CD4-positive, alpha-beta T cell treated with Interleukin-15 for 1 hour (primary cell): ENCODE measurements at regions not wholly inside any gene's neighbourhood (a gene's known extent, or its start where the extent isn't known, plus 50 kb on each side); places are given as distances from the start of the nearest gene placed in this dataset.

Experiments used
- DNase-seq: peaks from one replicate; pipeline ENCODE4 v3.0.0-alpha.2; 2020

DNA sequence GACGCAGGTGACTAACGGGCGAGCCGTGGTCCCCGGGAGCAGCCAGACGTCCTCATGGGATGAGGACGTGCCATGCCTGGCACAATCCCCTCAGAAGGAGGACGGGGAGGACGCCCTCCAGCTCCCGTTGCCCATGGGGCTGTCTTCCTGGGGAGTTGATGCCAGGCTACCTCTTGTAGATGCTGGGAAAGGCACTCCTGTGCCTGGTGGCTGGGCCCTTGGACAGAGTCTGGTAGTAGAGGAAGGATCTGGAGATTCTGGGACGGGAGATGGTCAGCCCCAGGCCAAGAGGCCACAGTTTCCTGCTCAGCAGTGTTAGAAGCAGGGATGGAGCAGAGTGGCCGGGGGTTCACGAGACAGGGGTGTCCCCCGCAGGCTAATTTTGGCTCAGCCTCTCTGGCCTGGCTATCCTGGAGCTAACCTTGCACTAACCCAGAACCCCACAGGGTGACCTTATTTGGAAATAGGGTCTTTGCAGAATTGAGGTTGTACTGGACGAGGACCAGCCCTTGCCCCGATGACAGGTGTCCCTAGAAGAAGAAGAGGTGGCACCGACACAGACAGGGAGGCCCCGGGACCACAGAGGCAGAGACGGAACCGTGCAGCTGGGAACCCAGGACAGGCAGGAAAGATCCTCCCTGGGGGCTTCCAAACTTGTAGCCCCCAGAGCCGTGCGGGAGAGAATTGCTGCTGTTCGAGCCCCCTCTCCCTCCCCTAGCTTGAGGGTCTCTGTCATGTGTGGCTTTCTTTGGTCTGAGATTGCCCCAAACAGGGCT lies 50.1 kb upstream of the ADRA2C start:
- peak; percentile 14 for DNase-seq

GRCh38 chr4:3715061-3715854 lies 50.9 kb upstream of the ADRA2C start:
- peak; percentile 6 for DNase-seq

DNA sequence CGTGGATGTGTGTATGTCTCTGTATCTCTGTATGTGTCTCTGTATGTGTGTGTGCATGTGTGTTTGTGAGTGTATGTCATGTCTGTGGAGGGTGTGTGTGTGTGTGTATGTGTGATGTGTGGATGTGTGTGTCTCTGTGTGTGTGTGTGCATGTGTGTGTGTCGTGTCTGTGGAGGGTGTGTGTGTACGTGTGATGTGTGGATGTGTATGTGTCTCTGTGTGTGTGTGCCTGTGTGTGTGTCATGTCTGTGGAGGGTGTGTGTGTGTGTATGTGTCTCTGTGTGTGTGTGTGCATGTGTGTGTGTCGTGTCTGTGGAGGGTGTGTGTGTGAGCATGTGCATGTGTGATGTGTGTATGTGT lies 51.6 kb upstream of the ADRA2C start:
- DNase-seq = no peak

GRCh38 chr4:3713817-3714641 lies 52.2 kb upstream of the ADRA2C start:
- DNase-seq = peak; percentile 15

DNA sequence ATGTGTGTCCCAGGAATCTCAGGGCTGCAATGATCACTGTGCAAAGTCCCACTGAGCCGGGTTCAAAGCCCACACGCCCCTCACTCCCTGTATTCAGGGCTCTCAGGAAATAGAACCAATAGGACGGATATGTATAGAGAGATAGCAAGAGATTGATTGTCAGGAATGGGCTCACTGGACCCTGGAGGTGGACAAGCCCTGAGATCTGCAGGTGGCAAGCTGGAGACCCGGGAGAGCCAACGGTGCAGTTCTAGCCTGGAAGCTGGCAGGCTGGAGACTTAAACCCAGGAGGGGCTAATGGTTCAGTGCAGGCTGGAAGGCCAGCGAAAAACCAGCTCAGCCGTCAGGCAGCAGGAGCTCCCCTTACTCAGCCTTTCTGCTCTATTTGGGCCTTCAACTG lies 52.8 kb upstream of the ADRA2C start:
- DNase-seq = peak; percentile 8

DNA sequence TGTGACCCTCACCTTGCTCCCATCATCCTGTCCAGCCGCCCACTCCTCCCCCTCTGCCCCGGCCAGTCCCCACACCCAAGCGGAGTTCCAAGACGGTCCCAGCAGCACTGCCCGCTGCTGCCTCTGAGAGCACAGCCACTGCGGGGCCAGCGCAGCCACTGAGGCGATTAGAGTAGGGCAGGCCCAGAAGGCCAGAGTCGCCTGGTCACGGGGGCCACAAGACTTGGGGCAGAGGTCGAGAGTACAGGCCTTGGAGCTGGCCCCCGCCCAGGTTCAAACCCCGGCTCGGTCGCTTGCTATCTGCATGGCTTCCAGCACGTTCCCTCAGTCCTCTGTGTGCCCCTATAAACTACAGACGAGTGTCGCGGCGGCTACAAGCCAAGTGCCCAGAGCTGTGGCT lies 53.2 kb upstream of the ADRA2C start:
- DNase-seq = peak; percentile 1

GRCh38 chr4:3712112-3712805 lies 53.9 kb upstream of the ADRA2C start:
- DNase-seq = no peak

DNA sequence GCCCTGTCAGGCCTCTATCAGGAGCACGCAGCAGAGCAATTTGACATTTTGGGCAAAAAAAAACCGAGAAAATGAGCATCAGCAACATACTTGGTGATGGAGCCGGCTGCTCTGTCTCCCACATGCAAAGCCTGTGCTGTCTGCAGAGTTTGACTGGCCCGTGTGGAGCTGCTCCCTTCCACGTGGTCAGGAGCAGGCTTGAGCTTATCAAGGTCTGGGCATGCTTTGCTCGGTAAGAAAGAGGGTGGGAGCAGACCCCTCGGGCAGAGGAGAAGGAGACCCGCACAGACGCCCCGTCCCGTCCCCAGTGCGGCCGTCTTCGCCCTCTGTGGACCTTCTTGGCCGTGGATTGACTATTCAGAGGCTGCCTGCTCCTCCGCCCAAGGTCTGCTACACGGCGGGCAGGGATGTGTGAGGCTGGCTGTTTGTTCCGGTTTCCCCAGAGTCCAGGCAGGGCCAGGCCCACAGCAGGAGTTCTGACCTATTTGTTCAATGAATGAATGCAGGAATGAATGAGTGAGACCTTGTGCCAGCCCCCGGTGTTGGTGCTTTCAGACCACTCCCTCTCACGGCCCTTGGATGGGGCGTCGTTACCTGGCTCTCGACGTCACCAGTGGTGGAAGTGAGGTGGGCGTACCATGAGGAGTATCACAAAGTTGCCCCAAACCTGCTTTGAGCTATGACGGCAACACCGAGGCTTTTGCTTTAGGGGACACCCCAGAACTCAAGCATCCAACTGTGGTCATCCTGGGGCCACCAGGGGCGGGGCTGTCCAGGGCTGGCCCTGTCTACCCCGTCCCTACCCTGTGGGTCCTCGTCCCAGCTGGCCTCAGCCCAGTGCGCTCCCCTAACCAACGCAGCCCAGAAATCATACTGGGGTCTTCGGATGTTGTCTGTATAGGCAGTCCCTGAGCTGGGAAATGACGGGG lies 54.7 kb upstream of the ADRA2C start:
- DNase-seq = no peak

GRCh38 chr4:3710451-3711182 lies 55.6 kb upstream of the ADRA2C start:
- DNase-seq = peak; percentile 13

DNA sequence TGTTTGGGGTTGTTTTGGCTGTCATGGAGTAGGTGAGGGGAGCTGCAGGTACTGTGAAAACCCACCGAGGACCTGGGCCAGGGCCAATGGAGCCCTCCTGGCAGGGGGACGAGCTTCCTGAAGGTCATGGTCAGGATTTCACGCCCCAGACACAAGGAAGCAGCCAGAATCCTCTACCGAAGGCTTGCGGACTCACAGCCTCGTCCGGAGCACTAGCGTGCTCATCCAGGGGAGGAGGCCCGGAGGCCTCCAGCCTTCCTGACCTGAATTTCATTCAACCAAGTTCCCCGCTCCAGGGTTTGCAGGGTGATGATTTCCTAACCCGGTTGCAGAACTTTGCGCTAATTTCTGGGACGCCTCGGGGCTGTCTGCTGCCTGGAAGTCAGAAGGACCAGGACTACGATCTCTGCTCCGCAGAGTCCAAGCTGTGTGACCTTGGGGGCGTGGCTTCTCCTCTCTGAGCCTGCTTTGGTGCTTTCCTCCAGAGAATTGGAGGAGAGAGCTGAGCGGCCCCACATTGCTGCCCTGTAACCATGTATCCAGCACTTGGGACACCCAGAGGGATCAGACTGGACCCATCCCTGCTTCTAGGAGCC lies 56.2 kb upstream of the ADRA2C start:
- peak; percentile 10 for DNase-seq

GRCh38 chr4:3709061-3709845 lies 56.9 kb upstream of the ADRA2C start:
- peak; percentile 13 for DNase-seq

DNA sequence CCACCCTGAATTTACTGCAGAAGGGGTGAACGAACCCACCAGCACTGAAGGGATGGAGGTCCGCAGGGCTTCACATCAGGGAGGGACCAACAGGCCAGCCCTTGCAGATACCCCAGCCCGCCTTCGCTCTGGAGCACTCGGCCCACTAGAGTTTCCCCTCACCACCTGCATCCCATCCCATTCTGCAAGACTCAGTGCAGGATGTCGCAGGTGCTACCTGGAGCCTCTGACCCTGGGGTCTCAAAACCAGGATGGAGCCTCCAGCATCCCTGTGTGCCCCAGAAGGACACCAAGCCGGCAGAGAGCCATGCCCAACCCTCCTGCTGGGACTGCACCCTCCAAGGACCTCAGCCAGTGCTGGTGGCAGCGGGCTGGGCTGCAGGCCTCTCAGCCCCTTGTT lies 57.6 kb upstream of the ADRA2C start:
- DNase-seq = peak; percentile 14

DNA sequence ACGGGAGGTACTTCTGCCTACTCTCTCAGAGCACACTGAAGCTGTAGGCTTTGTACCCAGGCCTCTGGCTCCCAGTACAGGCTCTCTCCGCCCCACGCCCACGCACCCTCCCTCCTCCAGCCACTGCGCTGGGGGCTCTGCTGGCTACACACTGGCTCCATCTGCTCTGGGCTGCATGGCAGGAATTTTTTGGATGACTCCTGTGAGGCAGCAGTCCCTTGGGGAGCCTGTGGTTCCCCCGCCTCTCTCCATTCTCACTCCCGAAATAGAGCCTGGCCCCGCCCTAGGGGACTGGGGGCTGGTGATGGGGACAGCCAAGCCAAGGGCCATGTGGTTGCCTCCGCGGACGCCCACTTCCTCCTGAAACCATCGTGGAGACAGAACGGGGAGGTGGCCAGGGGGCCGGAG lies 58.1 kb upstream of the ADRA2C start:
- peak; percentile 0 for DNase-seq

- peak; percentile 16 for DNase-seq
Measured at GRCh38 chr4:3707423-3708102, 58.6 kb upstream of the ADRA2C start.

GRCh38 chr4:3706565-3707422 lies 59.4 kb upstream of the ADRA2C start:
- no peak for DNase-seq

DNA sequence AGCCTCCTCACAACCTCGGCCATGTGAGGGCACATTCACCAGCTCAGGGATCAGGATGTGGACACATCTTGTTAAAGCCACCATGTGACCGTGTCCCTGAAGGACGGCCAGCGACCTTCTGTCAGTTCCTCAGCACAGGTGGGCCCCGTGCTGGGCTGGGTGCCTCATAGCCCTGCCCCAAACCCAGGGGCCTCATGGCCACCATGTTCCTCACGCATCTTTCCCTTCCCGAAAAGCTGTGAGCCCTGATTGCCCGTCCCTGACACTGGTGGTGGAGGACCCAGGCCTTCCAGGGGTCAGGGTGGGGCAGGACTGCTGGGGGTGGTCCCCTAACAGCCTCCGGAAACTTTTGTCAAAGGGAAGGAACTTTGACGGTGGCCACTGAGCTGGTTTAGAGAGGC lies 60.1 kb upstream of the ADRA2C start:
- DNase-seq = no peak

GRCh38 chr4:3705236-3705987 lies 60.8 kb upstream of the ADRA2C start:
- no peak for DNase-seq
